HCT116 (cell line): ENCODE measurements at regions not wholly inside any gene's neighbourhood (a gene's known extent, or its start where the extent isn't known, plus 50 kb on each side); places are given as distances from the start of the nearest gene placed in this dataset.

Experiments
- CBX3 ChIP-seq: IDR thresholded peaks from 2 replicates; pipeline ENCODE4 v1.6.1; 2012; ENCODE audit warnings: low read depth
- CEBPB ChIP-seq: IDR thresholded peaks from 2 replicates; pipeline ENCODE4 v1.6.1; 2012; ENCODE audit warnings: low read depth
- EZH2 ChIP-seq: fragments of 200-600 bp; sonication (generic); IDR thresholded peaks from 2 replicates; pipeline ENCODE4 v1.6.1; 2017; ENCODE audit warnings: antibody characterized with exemption, mixed run types
- EZH2phosphoT487 ChIP-seq: fragments of 200-600 bp; IDR thresholded peaks from 2 replicates; pipeline ENCODE4 v1.6.1; 2018; ENCODE audit warnings: antibody characterized with exemption, borderline replicate concordance
- JUND ChIP-seq: IDR thresholded peaks from 2 replicates; pipeline ENCODE4 v1.6.1; 2012
- POLR2A ChIP-seq: IDR thresholded peaks from 2 replicates; pipeline ENCODE4 v1.7.0; 2011; ENCODE audit warnings: borderline replicate concordance; ENCODE audit not compliant: insufficient read depth, insufficient read length; ENCODE audit errors: extremely low read depth
- RAD21 ChIP-seq: IDR thresholded peaks from 2 replicates; pipeline ENCODE4 v1.6.1; 2012; ENCODE audit warnings: low read depth, mild to moderate bottlenecking
- YY1 ChIP-seq: IDR thresholded peaks from 2 replicates; pipeline ENCODE4 v1.6.1; 2011; ENCODE audit warnings: low read length, low read depth, moderate library complexity, mild to moderate bottlenecking; ENCODE audit not compliant: insufficient replicate concordance; ENCODE audit errors: extremely low read depth
- TF ChIP-seq, protein P1 (sequence below), 3 experiments: fragments of 200-600 bp in 1 of 3; sonication (generic) in 1 of 3; IDR thresholded peaks in 2 of 3; conservative IDR thresholded peaks in 1 of 3; 2 replicates each; pipeline ENCODE4 v1.5.1; 2012 to 2017; ENCODE audit warnings: low read depth in 2 of 3, low read length in 2 of 3, antibody characterized with exemption in 1 of 3, borderline replicate concordance in 1 of 3, control low read depth in 1 of 3, mild to moderate bottlenecking in 1 of 3, mixed read lengths in 1 of 3, mixed run types in 1 of 3, moderate library complexity in 1 of 3; ENCODE audit not compliant: insufficient read depth in 1 of 3

DNA sequence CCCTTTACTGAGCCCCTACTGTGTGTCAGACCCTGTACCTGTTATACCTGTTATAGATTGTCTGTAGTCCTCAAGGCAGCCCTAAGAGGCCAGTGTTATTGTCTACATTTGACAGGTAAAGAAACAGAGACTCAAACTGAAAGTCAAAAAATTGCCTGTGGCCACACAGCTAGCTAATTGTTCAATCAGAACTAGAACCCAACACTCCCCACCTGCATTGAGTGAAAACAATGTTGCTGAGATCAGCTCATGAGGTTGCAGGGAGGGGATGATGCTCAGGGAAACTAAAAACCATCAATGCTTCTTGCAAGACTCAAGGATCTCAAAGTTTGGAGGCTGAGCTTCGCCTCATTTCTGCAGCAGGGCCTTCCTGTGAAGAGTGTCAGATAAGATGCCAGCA, 109.5 kb upstream of the LMO4 start:
- no peak for TF ChIP-seq EZH2
- TF ChIP-seq, protein P1, sequence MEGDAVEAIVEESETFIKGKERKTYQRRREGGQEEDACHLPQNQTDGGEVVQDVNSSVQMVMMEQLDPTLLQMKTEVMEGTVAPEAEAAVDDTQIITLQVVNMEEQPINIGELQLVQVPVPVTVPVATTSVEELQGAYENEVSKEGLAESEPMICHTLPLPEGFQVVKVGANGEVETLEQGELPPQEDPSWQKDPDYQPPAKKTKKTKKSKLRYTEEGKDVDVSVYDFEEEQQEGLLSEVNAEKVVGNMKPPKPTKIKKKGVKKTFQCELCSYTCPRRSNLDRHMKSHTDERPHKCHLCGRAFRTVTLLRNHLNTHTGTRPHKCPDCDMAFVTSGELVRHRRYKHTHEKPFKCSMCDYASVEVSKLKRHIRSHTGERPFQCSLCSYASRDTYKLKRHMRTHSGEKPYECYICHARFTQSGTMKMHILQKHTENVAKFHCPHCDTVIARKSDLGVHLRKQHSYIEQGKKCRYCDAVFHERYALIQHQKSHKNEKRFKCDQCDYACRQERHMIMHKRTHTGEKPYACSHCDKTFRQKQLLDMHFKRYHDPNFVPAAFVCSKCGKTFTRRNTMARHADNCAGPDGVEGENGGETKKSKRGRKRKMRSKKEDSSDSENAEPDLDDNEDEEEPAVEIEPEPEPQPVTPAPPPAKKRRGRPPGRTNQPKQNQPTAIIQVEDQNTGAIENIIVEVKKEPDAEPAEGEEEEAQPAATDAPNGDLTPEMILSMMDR (IDR thresholded peaks at IDR 0.05 in 2 of 3, conservative IDR thresholded peaks at IDR 0.05 in 1 of 3; ENCODE audit: borderline replicate concordance in 1 of 3, insufficient read depth in 1 of 3, low read depth in 2 of 3, low read length in 2 of 3) = no peak
- no peak for TF ChIP-seq EZH2phosphoT487
- no peak for TF ChIP-seq JUND
- TF ChIP-seq POLR2A = no peak
- TF ChIP-seq CEBPB = no peak
- TF ChIP-seq YY1 = no peak
- no peak for TF ChIP-seq RAD21
- no peak for TF ChIP-seq CBX3
